ENCODE measurements at regions not wholly inside any gene's neighbourhood (a gene's known extent, or its start where the extent isn't known, plus 50 kb on each side); places are given as distances from the start of the nearest gene placed in this dataset.
A peak's percentile ranks its signal among the peaks of the same experiment; 100 is the strongest.

- Histone ChIP-seq H3K4me1 (ENCODE audit: control insufficient read depth in 1 of 2, insufficient read depth in 2 of 2, low read length in 2 of 2) (peaks cover 35 to 36% of the 10 kb centered on the region in 2 donors), H3K9me3 (replicated peaks in 1 of 2; ENCODE audit: control insufficient read depth in 1 of 2, insufficient read depth in 1 of 2, low read length in 2 of 2) (peaks cover 0 to 2% of the 10 kb centered on the region in 2 donors), H4K20me1 (ENCODE audit: insufficient read depth, low read length) (no peaks in the 10 kb centered on the region), H3K27ac (ENCODE audit: low read depth in 1 of 2, low read length in 2 of 2) (no peak overlapping the region), H3K36me3 (replicated peaks in 1 of 2; ENCODE audit: control insufficient read depth in 1 of 2, insufficient read depth in 2 of 2, low read length in 2 of 2) (no peaks in the 10 kb centered on the region), H2AFZ (ENCODE audit: insufficient read depth, low read depth, low read length, poor library complexity, severe bottlenecking) (no peak overlapping the region), H3K4me2 (replicated peaks; ENCODE audit: extremely low read depth, low read length, poor library complexity, severe bottlenecking) (no peak overlapping the region), H3K27me3 (ENCODE audit: control insufficient read depth in 2 of 2, insufficient read depth in 2 of 2, low read length in 2 of 2) (peaks cover 8 to 14% of the 10 kb centered on the region in 2 donors), H3K79me2 (ENCODE audit: insufficient read depth, low read length) (no peaks in the 10 kb centered on the region), H3K4me3 (replicated peaks in 1 of 3; ENCODE audit: low read depth in 2 of 3, low read length in 3 of 3) (no peak overlapping the region), H3K9ac (ENCODE audit: insufficient read depth, low read length, poor library complexity, severe bottlenecking) (no peak overlapping the region)
- H3K27ac Mint-ChIP-seq, result no peak overlapping the region
- no peak for TF ChIP-seq CTCF (IDR thresholded peaks at IDR 0.05)
- peak in 2 of 3 donors; percentile 17 to 20 for DNase-seq
- H3K9me3 Mint-ChIP-seq, result peaks cover 0 to 7% (median 0%) of the 10 kb centered on the region in 7 donors
- 100% methylated on average over 3 of the region's 5 CpGs for WGBS (ENCODE audit: insufficient coverage)
- peaks cover 1 to 21% (median 13%) of the 10 kb centered on the region in 3 donors for H3K27me3 Mint-ChIP-seq (ENCODE audit: low read depth in 3 of 3)
- H3K36me3 Mint-ChIP-seq, result no peaks in the 10 kb centered on the region
- H3K4me1 Mint-ChIP-seq, result peaks cover 35% of the 10 kb centered on the region
- intact Hi-C loops (cut with micrococcal nuclease), result no loop called here
- no peak overlapping the region for H3K4me3 Mint-ChIP-seq
Measured at GRCh38 chr11:112632866-112633505, 328.2 kb upstream of the NCAM1 start.

DNA sequence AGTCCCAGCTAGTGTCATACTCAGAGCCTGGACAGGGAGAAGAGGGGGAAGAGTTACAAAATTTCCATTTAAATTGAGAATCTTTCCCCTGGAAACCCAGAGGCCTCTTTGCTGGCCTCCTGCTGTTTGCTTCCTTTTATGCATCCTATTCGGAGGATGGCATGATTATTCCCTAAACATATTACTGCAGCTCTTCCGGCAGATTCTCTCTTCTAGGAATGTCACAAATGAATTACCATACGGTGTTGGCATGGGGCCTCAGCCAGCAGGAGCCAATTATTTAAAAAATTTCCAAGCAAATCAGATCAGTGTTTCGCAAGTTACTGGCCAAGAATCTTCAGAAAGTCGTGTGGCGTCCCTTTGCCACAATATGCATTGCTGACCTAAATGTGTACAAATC lies 326.7 kb upstream of the NCAM1 start:
- H3K9ac ChIP-seq (ENCODE audit: insufficient read depth, low read length, poor library complexity, severe bottlenecking), result no peak overlapping the region
- WGBS (ENCODE audit: insufficient coverage), result 74% methylated on average over 6 of the region's 6 CpGs
- no peak for TF ChIP-seq CTCF (IDR thresholded peaks at IDR 0.05)
- peaks cover 8 to 14% of the 10 kb centered on the region in 2 donors for H3K27me3 ChIP-seq (ENCODE audit: control insufficient read depth in 2 of 2, insufficient read depth in 2 of 2, low read length in 2 of 2)
- H3K4me2 ChIP-seq (replicated peaks; ENCODE audit: extremely low read depth, low read length, poor library complexity, severe bottlenecking), result no peak overlapping the region
- H3K4me3 ChIP-seq (replicated peaks in 1 of 3; ENCODE audit: low read depth in 2 of 3, low read length in 3 of 3), result no peak overlapping the region
- no peak overlapping the region for H3K27ac Mint-ChIP-seq
- intact Hi-C loops (cut with micrococcal nuclease), result no loop called here
- no peak overlapping the region for H2AFZ ChIP-seq (ENCODE audit: insufficient read depth, low read depth, low read length, poor library complexity, severe bottlenecking)
- H3K9me3 ChIP-seq (replicated peaks in 1 of 2; ENCODE audit: control insufficient read depth in 1 of 2, insufficient read depth in 1 of 2, low read length in 2 of 2), result peaks cover 2% of the 10 kb centered on the region in 2 donors
- H3K79me2 ChIP-seq (ENCODE audit: insufficient read depth, low read length), result no peaks in the 10 kb centered on the region
- H3K4me3 Mint-ChIP-seq, result peak overlapping the region in 1 of 2 donors; percentile 5
- no peaks in the 10 kb centered on the region for H3K36me3 ChIP-seq (replicated peaks in 1 of 2; ENCODE audit: control insufficient read depth in 1 of 2, insufficient read depth in 2 of 2, low read length in 2 of 2)
- DNase-seq, result no peak
- H3K27ac ChIP-seq (ENCODE audit: low read depth in 1 of 2, low read length in 2 of 2), result no peak overlapping the region
- H3K36me3 Mint-ChIP-seq, result no peaks in the 10 kb centered on the region
- peaks cover 1 to 19% (median 14%) of the 10 kb centered on the region in 3 donors for H3K27me3 Mint-ChIP-seq (ENCODE audit: low read depth in 3 of 3)
- H3K9me3 Mint-ChIP-seq, result peaks cover 0 to 16% (median 7%) of the 10 kb centered on the region in 7 donors
- no peaks in the 10 kb centered on the region for H4K20me1 ChIP-seq (ENCODE audit: insufficient read depth, low read length)
- H3K4me1 ChIP-seq (ENCODE audit: control insufficient read depth in 1 of 2, insufficient read depth in 2 of 2, low read length in 2 of 2), result peaks cover 32 to 34% of the 10 kb centered on the region in 2 donors
- H3K4me1 Mint-ChIP-seq, result peaks cover 33% of the 10 kb centered on the region
